IMR-90 (cell line): ENCODE measurements at regions not wholly inside any gene's neighbourhood (a gene's known extent, or its start where the extent isn't known, plus 50 kb on each side); places are given as distances from the start of the nearest gene placed in this dataset.

ENCODE experiments used
- ATAC-seq: fragments of 200-7000 bp; cut with Tn5 transposase; 2 replicates; pipeline ENCODE4 v1.9.1; 2020; ENCODE audit warnings: low read depth, mild to moderate bottlenecking, moderate library complexity
- BruUV-seq: library from RNA; stranded (reverse); fragments of 400-500 nt; replicated peaks from 2 replicates; lab custom pipeline; 2021; lab: Mats Ljungman, UMichigan
- CTCF ChIA-PET: fragments of 300-600 bp; formaldehyde crosslinking; extraction: SDS; loops from one replicate; lab custom pipeline; 2021; ENCODE audit warnings: antibody characterized with exemption; lab: Yijun Ruan, JAX
- POLR2A ChIA-PET: fragments of 300-600 bp; sonication (Branson Sonifier 250); formaldehyde crosslinking; loops from one replicate; lab custom pipeline; 2022; ENCODE audit warnings: antibody characterized with exemption; ENCODE audit not compliant: unreplicated experiment; lab: Charles Lee
- DNase-seq: peaks from one replicate; pipeline ENCODE4 v3.0.0; 2013
- H2AFZ ChIP-seq: replicated peaks from 2 replicates; pipeline ENCODE3; 2013; ENCODE audit warnings: low read length, mild to moderate bottlenecking; ENCODE audit not compliant: poor library complexity
- H2AK5ac ChIP-seq: 2 replicates; pipeline ENCODE4 v1.6.1; 2013; ENCODE audit warnings: low read depth, low read length, inconsistent platforms
- H2AK9ac ChIP-seq: replicated peaks from 2 replicates; pipeline ENCODE3; 2013; ENCODE audit warnings: mild to moderate bottlenecking, low read depth, low read length, moderate library complexity; ENCODE audit not compliant: poor library complexity
- H2BK120ac ChIP-seq: 2 replicates; pipeline ENCODE4 v1.6.1; 2013; ENCODE audit warnings: low read depth, low read length, inconsistent platforms
- H2BK15ac ChIP-seq: 3 replicates; pipeline ENCODE4 v1.6.1; 2013; ENCODE audit warnings: low read depth, low read length, inconsistent platforms
- H2BK20ac ChIP-seq: 2 replicates; pipeline ENCODE4 v1.6.1; 2013; ENCODE audit warnings: low read depth, mild to moderate bottlenecking, inconsistent platforms, low read length, moderate library complexity
- H2BK5ac ChIP-seq: 2 replicates; pipeline ENCODE4 v1.6.1; 2013; ENCODE audit warnings: mild to moderate bottlenecking, low read depth, low read length, inconsistent platforms; ENCODE audit not compliant: poor library complexity, severe bottlenecking
- H3K14ac ChIP-seq: replicated peaks from 2 replicates; pipeline ENCODE4 v1.6.1; 2013; ENCODE audit warnings: low read depth, low read length, inconsistent platforms
- H3K18ac ChIP-seq: 2 replicates; pipeline ENCODE4 v1.6.1; 2013; ENCODE audit warnings: low read depth, low read length, control low read depth
- H3K23ac ChIP-seq: 2 replicates; pipeline ENCODE4 v1.6.1; 2013; ENCODE audit warnings: low read depth, low read length, inconsistent platforms
- H3K27ac ChIP-seq: 2 replicates; pipeline ENCODE4 v1.5.1; 2013; ENCODE audit warnings: mild to moderate bottlenecking, control low read depth, low read length; ENCODE audit not compliant: insufficient read depth
- H3K27me3 ChIP-seq: 2 replicates; pipeline ENCODE4 v1.6.1; 2013; ENCODE audit warnings: low read length; ENCODE audit not compliant: control insufficient read depth, insufficient read depth
- H3K36me3 ChIP-seq: 2 replicates; pipeline ENCODE4 v1.6.1; 2013; ENCODE audit warnings: low read length, mixed read lengths; ENCODE audit not compliant: control insufficient read depth, insufficient read depth
- H3K4ac ChIP-seq: 2 replicates; pipeline ENCODE4 v1.6.1; 2013; ENCODE audit warnings: low read depth, low read length, inconsistent platforms
- H3K4me1 ChIP-seq: 2 replicates; pipeline ENCODE4 v1.6.1; 2013; ENCODE audit warnings: low read length, mixed read lengths; ENCODE audit not compliant: control insufficient read depth, insufficient read depth
- H3K4me2 ChIP-seq: 2 replicates; pipeline ENCODE4 v1.6.1; 2013; ENCODE audit warnings: low read depth, mild to moderate bottlenecking, control low read depth, low read length, moderate library complexity
- H3K4me3 ChIP-seq: 2 replicates; pipeline ENCODE4 v1.5.1; 2013; ENCODE audit warnings: low read depth, mild to moderate bottlenecking, control low read depth, low read length, moderate library complexity; ENCODE audit not compliant: insufficient read depth
- H3K56ac ChIP-seq: 2 replicates; pipeline ENCODE4 v1.6.1; 2013; ENCODE audit warnings: low read length, inconsistent platforms; ENCODE audit not compliant: insufficient read depth; ENCODE audit errors: extremely low read depth
- H3K79me1 ChIP-seq, 2 experiments: 2 replicates each; pipeline ENCODE4 v1.6.1; 2013; ENCODE audit warnings: low read length in 2 of 2, inconsistent platforms in 1 of 2, low read depth in 1 of 2
- H3K9ac ChIP-seq: 2 replicates; pipeline ENCODE4 v1.6.1; 2013; ENCODE audit warnings: low read depth, low read length, control low read depth
- H3K9me1 ChIP-seq: 2 replicates; pipeline ENCODE4 v1.6.1; 2013; ENCODE audit warnings: low read length, inconsistent platforms; ENCODE audit not compliant: insufficient read depth
- H3K9me3 ChIP-seq: 2 replicates; pipeline ENCODE4 v1.6.1; 2013; ENCODE audit warnings: low read length; ENCODE audit not compliant: control insufficient read depth, insufficient read depth
- H4K20me1 ChIP-seq: 2 replicates; pipeline ENCODE4 v1.6.1; 2013; ENCODE audit warnings: low read length, inconsistent platforms; ENCODE audit not compliant: insufficient read depth
- H4K5ac ChIP-seq: 2 replicates; pipeline ENCODE4 v1.6.1; 2013; ENCODE audit warnings: mild to moderate bottlenecking, low read depth, low read length, control low read depth
- H4K8ac ChIP-seq, 2 experiments: 2 replicates each; pipeline ENCODE4 v1.6.1; 2013; ENCODE audit warnings: low read depth in 2 of 2, low read length in 2 of 2, control low read depth in 1 of 2, inconsistent platforms in 1 of 2
- H4K91ac ChIP-seq: 2 replicates; pipeline ENCODE4 v1.6.1; 2013; ENCODE audit warnings: low read depth, low read length, inconsistent platforms; ENCODE audit not compliant: insufficient read depth
- BHLHE40 ChIP-seq: fragments of 150-350 bp; IDR thresholded peaks from 2 replicates; pipeline ENCODE4 v1.6.1; 2016; ENCODE audit warnings: mild to moderate bottlenecking, low read depth, low read length
- CEBPB ChIP-seq: IDR thresholded peaks from 2 replicates; pipeline ENCODE4 v1.6.1; 2012; ENCODE audit warnings: low read depth, low read length, improper control_type of control experiment
- CHD1 ChIP-seq: IDR thresholded peaks from 2 replicates; pipeline ENCODE4 v1.6.1; 2012; ENCODE audit warnings: low read depth, low read length, improper control_type of control experiment
- CTCF ChIP-seq: conservative IDR thresholded peaks from 2 replicates; pipeline ENCODE4 v1.5.1; 2012; ENCODE audit warnings: mild to moderate bottlenecking, low read depth, low read length, improper control_type of control experiment
- ELK1 ChIP-seq: fragments of 150-350 bp; IDR thresholded peaks from 2 replicates; pipeline ENCODE4 v1.6.1; 2016; ENCODE audit warnings: low read depth, mild to moderate bottlenecking, low read length, moderate library complexity, borderline replicate concordance
- FOS ChIP-seq: fragments of 150-350 bp; IDR thresholded peaks from 2 replicates; pipeline ENCODE4 v1.6.1; 2016; ENCODE audit warnings: low read depth, low read length
- MAFK ChIP-seq: IDR thresholded peaks from 2 replicates; pipeline ENCODE4 v1.6.1; 2012; ENCODE audit warnings: low read depth, low read length, improper control_type of control experiment
- MAZ ChIP-seq: IDR thresholded peaks from 2 replicates; pipeline ENCODE4 v1.6.1; 2012; ENCODE audit warnings: low read depth, mild to moderate bottlenecking, low read length, improper control_type of control experiment, moderate library complexity, borderline replicate concordance
- MXI1 ChIP-seq: IDR thresholded peaks from 2 replicates; pipeline ENCODE4 v1.6.1; 2012; ENCODE audit warnings: low read depth, mild to moderate bottlenecking, low read length, moderate library complexity, borderline replicate concordance
- NFE2L2 ChIP-seq: fragments of 150-350 bp; IDR thresholded peaks from 2 replicates; pipeline ENCODE4 v1.6.1; 2016; ENCODE audit warnings: low read depth, mild to moderate bottlenecking, low read length
- RAD21 ChIP-seq: IDR thresholded peaks from 2 replicates; pipeline ENCODE4 v1.6.1; 2012; ENCODE audit warnings: low read length, improper control_type of control experiment
- RCOR1 ChIP-seq: IDR thresholded peaks from 2 replicates; pipeline ENCODE4 v1.6.1; 2012; ENCODE audit warnings: mild to moderate bottlenecking, low read length, improper control_type of control experiment; ENCODE audit not compliant: insufficient replicate concordance
- RFX5 ChIP-seq: IDR thresholded peaks from 2 replicates; pipeline ENCODE4 v1.8.0; 2012; ENCODE audit warnings: low read depth, mild to moderate bottlenecking, low read length, moderate library complexity
- WGBS, 2 experiments: methylation state at CpG; one replicate each; pipeline versions ENCODE4 v1.1.5 to v1.1.7; 2013; ENCODE audit warnings: missing lambda C conversion rate in 2 of 2; ENCODE audit not compliant: insufficient read length in 1 of 2; ENCODE audit errors: extremely low coverage in 2 of 2; 5-methylcytosine and 5-hydroxymethylcytosine counted together
- dilution Hi-C: fragments of 300-500 bp; cut with HindIII; formaldehyde crosslinking; loops from one replicate; pipeline ENCODE4 v1.14.3; 2018; ENCODE audit warnings: low sequenced_read_pairs; ENCODE audit not compliant: unreplicated experiment
- in situ Hi-C: fragments of 300-500 bp; cut with MboI; formaldehyde crosslinking; loops from 3 replicates; pipeline ENCODE4 v1.14.3; 2019; ENCODE audit warnings: low sequenced_read_pairs, inconsistent platforms, mixed read lengths
- intact Hi-C: fragments of 100-400 bp; cut with micrococcal nuclease; formaldehyde crosslinking; loops from 2 replicates; pipeline ENCODE4 v1.10.0; 2022
- TF ChIP-seq, protein P1 (sequence below): fragments of 150-350 bp; IDR thresholded peaks from 2 replicates; pipeline ENCODE4 v1.6.1; 2017; ENCODE audit warnings: mild to moderate bottlenecking, antibody characterized with exemption, low read length, low read depth

DNA sequence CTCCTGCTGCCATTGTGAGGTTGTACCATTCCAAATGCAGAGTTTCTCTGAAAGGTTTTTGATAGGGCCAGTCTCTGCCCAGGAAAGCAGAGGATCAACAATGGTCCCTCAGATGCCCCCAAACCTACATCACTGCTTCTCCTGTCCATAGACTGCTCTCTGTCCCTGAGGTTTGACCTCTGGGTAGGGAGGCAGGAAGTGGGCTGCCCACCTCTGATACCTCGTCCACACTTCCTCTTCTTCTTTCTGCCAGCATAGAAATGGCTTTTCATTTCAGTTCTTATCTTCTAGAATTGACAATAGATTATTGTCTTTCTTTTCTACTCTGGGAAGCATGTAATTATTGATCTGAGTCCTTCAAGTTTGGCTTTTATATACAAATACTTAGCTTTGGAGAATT is 170.6 kb downstream of the TRMT11 start:
- in situ Hi-C loops: no loop called here
- Histone ChIP-seq H3K4me2 (no peak overlapping the region), H3K27me3 (peaks cover 2% of the 10 kb centered on the region), H3K4ac (no peak overlapping the region), H2BK20ac (no peak overlapping the region), H2BK15ac (no peak overlapping the region), H3K14ac (no peak overlapping the region), H3K9me3 (no peaks in the 10 kb centered on the region), H3K27ac (no peak overlapping the region), H4K20me1 (no peaks in the 10 kb centered on the region), H4K5ac (no peak overlapping the region), H2AK5ac (no peak overlapping the region), H2AK9ac (no peak overlapping the region), H3K9ac (no peak overlapping the region), H3K9me1 (no peaks in the 10 kb centered on the region), H2BK5ac (no peak overlapping the region), H3K4me1 (no peaks in the 10 kb centered on the region), H3K36me3 (no peaks in the 10 kb centered on the region), H4K91ac (no peak overlapping the region), H4K8ac (no peak overlapping the region), H3K23ac (no peak overlapping the region), H3K56ac (no peak overlapping the region), H2AFZ (no peak overlapping the region), H3K79me1 (no peaks in the 10 kb centered on the region), H3K18ac (no peak overlapping the region), H3K4me3 (no peak overlapping the region), H2BK120ac (no peak overlapping the region)
- dilution Hi-C loops: no loop called here
- ChIA-PET CTCF (interaction anchor here (1.2 kb wide), 1 partner anchor 11 kb away, joined by 5 read pairs; no protein-coding TSS in a partner anchor), POLR2A (no interaction called here)
- BruUV-seq: no TSS peak
- no peak for TF ChIP-seq CEBPB
- no peak for TF ChIP-seq NFE2L2
- TF ChIP-seq, protein P1, sequence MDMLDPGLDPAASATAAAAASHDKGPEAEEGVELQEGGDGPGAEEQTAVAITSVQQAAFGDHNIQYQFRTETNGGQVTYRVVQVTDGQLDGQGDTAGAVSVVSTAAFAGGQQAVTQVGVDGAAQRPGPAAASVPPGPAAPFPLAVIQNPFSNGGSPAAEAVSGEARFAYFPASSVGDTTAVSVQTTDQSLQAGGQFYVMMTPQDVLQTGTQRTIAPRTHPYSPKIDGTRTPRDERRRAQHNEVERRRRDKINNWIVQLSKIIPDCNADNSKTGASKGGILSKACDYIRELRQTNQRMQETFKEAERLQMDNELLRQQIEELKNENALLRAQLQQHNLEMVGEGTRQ: no peak
- TF ChIP-seq MAZ: no peak
- TF ChIP-seq ELK1: no peak
- no peak for TF ChIP-seq FOS
- TF ChIP-seq CTCF: no peak
- TF ChIP-seq RCOR1: no peak
- TF ChIP-seq BHLHE40: no peak
- TF ChIP-seq RAD21: no peak
- no peak for TF ChIP-seq RFX5
- no peak for TF ChIP-seq MAFK
- no peak for TF ChIP-seq MXI1
- no peak for TF ChIP-seq CHD1
- intact Hi-C loops: no loop called here
- DNase-seq (no peak), ATAC-seq (no peak)
- WGBS, 2 experiments: no CpG with 5 or more reads among the region's 1 CpG
